ENCODE measurements at regions not wholly inside any gene's neighbourhood (a gene's known extent, or its start where the extent isn't known, plus 50 kb on each side); places are given as distances from the start of the nearest gene placed in this dataset.

DNA sequence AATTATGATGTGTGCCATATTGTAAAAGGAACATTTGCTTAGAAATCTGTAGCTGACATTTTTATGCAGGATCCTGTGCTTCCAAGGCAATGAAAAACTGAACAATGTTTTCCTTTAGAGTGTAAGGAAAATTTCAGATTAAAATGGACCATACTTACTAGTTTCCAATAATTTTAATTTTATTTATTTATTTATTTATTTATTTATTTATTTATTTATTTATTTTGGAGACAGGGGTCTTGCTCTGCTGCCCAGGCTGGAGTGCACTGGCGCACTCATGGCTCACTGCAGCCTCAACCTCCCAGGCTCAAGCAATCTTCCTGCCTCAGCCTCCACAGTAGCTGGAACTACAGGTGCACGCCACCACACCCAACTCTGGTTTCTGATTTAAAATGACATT, 369.8 kb upstream of the HAND2 start:
- TF ChIP-seq, protein P1, sequence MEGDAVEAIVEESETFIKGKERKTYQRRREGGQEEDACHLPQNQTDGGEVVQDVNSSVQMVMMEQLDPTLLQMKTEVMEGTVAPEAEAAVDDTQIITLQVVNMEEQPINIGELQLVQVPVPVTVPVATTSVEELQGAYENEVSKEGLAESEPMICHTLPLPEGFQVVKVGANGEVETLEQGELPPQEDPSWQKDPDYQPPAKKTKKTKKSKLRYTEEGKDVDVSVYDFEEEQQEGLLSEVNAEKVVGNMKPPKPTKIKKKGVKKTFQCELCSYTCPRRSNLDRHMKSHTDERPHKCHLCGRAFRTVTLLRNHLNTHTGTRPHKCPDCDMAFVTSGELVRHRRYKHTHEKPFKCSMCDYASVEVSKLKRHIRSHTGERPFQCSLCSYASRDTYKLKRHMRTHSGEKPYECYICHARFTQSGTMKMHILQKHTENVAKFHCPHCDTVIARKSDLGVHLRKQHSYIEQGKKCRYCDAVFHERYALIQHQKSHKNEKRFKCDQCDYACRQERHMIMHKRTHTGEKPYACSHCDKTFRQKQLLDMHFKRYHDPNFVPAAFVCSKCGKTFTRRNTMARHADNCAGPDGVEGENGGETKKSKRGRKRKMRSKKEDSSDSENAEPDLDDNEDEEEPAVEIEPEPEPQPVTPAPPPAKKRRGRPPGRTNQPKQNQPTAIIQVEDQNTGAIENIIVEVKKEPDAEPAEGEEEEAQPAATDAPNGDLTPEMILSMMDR (IDR thresholded peaks at IDR 0.05), result no peak
- no peak for TF ChIP-seq POLR2AphosphoS5 (IDR thresholded peaks at IDR 0.05)
- TF ChIP-seq EP300 (IDR thresholded peaks at IDR 0.05; ENCODE audit: low read depth), result no peak

All from transverse colon (tissue), 4 donors.